Stomach (tissue), 8 donors: ENCODE measurements at regions not wholly inside any gene's neighbourhood (a gene's known extent, or its start where the extent isn't known, plus 50 kb on each side); places are given as distances from the start of the nearest gene placed in this dataset.

Experiments
- DNase-seq, 2 donors: peaks; one replicate each; pipeline versions ENCODE4 v3.0.0 to v3.0.0-alpha.2; 2013 to 2019
- H3K27ac ChIP-seq, 5 donors: fragments of 200-600 bp in 4 of 5; sonication (generic) in 4 of 5; one replicate each; pipeline ENCODE4 v1.5.1; 2013 to 2019; ENCODE audit warnings: mild to moderate bottlenecking in 1 of 5, moderate library complexity in 1 of 5
- H3K27me3 ChIP-seq, 3 donors: fragments of 200-600 bp; sonication (generic); one replicate each; pipeline ENCODE4 v1.5.1; 2017 to 2019; ENCODE audit warnings: mixed run types in 1 of 3
- H3K36me3 ChIP-seq, 4 donors: fragments of 200-600 bp; sonication (generic); 1 replicate in 3 of 4; 2 replicates in 1 of 4; pipeline ENCODE4 v1.5.1; 2016 to 2019
- H3K4me1 ChIP-seq, 4 donors: fragments of 200-600 bp; sonication (generic); one replicate each; pipeline ENCODE4 v1.5.1; 2016 to 2019
- H3K4me3 ChIP-seq, 4 donors: fragments of 200-600 bp; sonication (generic) in 3 of 4; one replicate each; pipeline ENCODE4 v1.5.1; 2016 to 2019; ENCODE audit warnings: mild to moderate bottlenecking in 1 of 4
- H3K9me3 ChIP-seq, 4 donors: fragments of 200-600 bp; sonication (generic); one replicate each; pipeline ENCODE4 v1.5.1; 2016 to 2019
- CTCF ChIP-seq, 7 experiments: fragments of 450-650 bp in 4 of 7; fragments of 200-600 bp in 3 of 7; sonication (generic) in 3 of 7; IDR thresholded peaks; one replicate each; pipeline ENCODE4 v1.5.1; 2016 to 2019; ENCODE audit warnings: antibody characterized with exemption in 7 of 7, control low read depth in 2 of 7, mild to moderate bottlenecking in 1 of 7
- EP300 ChIP-seq: sonication (generic); formaldehyde crosslinking; IDR thresholded peaks from one replicate; pipeline ENCODE4 v1.6.1; 2017; ENCODE audit warnings: antibody characterized with exemption
- POLR2A ChIP-seq, 4 donors: fragments of 450-650 bp; IDR thresholded peaks; one replicate each; pipeline ENCODE4 v1.6.1; 2016; ENCODE audit warnings: antibody characterized with exemption in 4 of 4, control low read depth in 2 of 4, mild to moderate bottlenecking in 1 of 4, moderate library complexity in 1 of 4
- POLR2AphosphoS5 ChIP-seq, 3 donors: sonication (generic); formaldehyde crosslinking; IDR thresholded peaks; one replicate each; pipeline ENCODE4 v1.6.1; 2016; ENCODE audit warnings: antibody characterized with exemption in 3 of 3
- WGBS, 5 donors: extraction: QIAGEN DNeasy Blood & Tissue Kit in 3 of 5; methylation state at CpG; one replicate each; pipeline versions ENCODE4 v1.1.5 to v1.1.7; 2013 to 2018; 5-methylcytosine and 5-hydroxymethylcytosine counted together
- intact Hi-C: fragments of 100-400 bp; cut with DNase I; formaldehyde crosslinking; loops from one replicate; pipeline ENCODE4 v1.15.1; 2023; ENCODE audit warnings: low total_unique reads
- donor health status: healthy with polysubstance abuse.
- donor health status: Bipolar disorder and iron deficiency.
- donor health status: healthy.

- TF ChIP-seq POLR2A (IDR thresholded peaks at IDR 0.05) (no peak), CTCF (IDR thresholded peaks at IDR 0.05) (no peak), POLR2AphosphoS5 (IDR thresholded peaks at IDR 0.05) (no peak), EP300 (no peak)
- Histone ChIP-seq H3K36me3 (no peaks in the 10 kb centered on the region), H3K4me3 (no peak overlapping the region), H3K27me3 (no peaks in the 10 kb centered on the region), H3K4me1 (no peaks in the 10 kb centered on the region), H3K27ac (no peak overlapping the region), H3K9me3 (no peaks in the 10 kb centered on the region)
- intact Hi-C loops: no loop called here
- WGBS, 5 donors: 62 to 85% (median 80%) methylated on average over 1 of the region's 1 CpG
- no peak for DNase-seq
Observed at GRCh38 chr5:167785901-167786300, 505.5 kb upstream of the WWC1 start.

GRCh38 chr5:167786871-167787578 lies 504.4 kb upstream of the WWC1 start:
- no peak overlapping the region for H3K27ac ChIP-seq
- no peaks in the 10 kb centered on the region for H3K9me3 ChIP-seq
- intact Hi-C loops: no loop called here
- 64 to 79% (median 74%) methylated on average over 2 of the region's 2 CpGs for whole genome bisulfite sequencing, 5 donors
- H3K4me1 ChIP-seq: no peaks in the 10 kb centered on the region
- no peak for DNase-seq
- H3K27me3 ChIP-seq: no peaks in the 10 kb centered on the region
- H3K36me3 ChIP-seq: no peaks in the 10 kb centered on the region
- H3K4me3 ChIP-seq: no peak overlapping the region
- no peak for TF ChIP-seq EP300
- no peak for TF ChIP-seq POLR2AphosphoS5 (IDR thresholded peaks at IDR 0.05)
- no peak for TF ChIP-seq POLR2A (IDR thresholded peaks at IDR 0.05)
- TF ChIP-seq CTCF (IDR thresholded peaks at IDR 0.05): no peak

GRCh38 chr5:167790045-167790444 lies 501.4 kb upstream of the WWC1 start:
- H3K36me3 ChIP-seq: no peaks in the 10 kb centered on the region
- no peak for DNase-seq
- H3K27ac ChIP-seq: no peak overlapping the region
- no peak overlapping the region for H3K4me3 ChIP-seq
- WGBS, 5 donors: 71 to 90% (median 86%) methylated on average over 7 of the region's 7 CpGs
- intact Hi-C loops: no loop called here
- H3K4me1 ChIP-seq: no peaks in the 10 kb centered on the region
- TF ChIP-seq CTCF (IDR thresholded peaks at IDR 0.05): no peak
- no peak for TF ChIP-seq EP300
- TF ChIP-seq POLR2A (IDR thresholded peaks at IDR 0.05): no peak
- no peak for TF ChIP-seq POLR2AphosphoS5 (IDR thresholded peaks at IDR 0.05)
- no peaks in the 10 kb centered on the region for H3K27me3 ChIP-seq
- H3K9me3 ChIP-seq: no peaks in the 10 kb centered on the region

GRCh38 chr5:167790462-167791260 lies 500.8 kb upstream of the WWC1 start:
- 64 to 82% (median 76%) methylated on average over 8 of the region's 8 CpGs for WGBS, 5 donors
- H3K27ac ChIP-seq: no peak overlapping the region
- no peaks in the 10 kb centered on the region for H3K36me3 ChIP-seq
- no peaks in the 10 kb centered on the region for H3K4me1 ChIP-seq
- DNase-seq: no peak
- H3K4me3 ChIP-seq: no peak overlapping the region
- H3K27me3 ChIP-seq: no peaks in the 10 kb centered on the region
- no peaks in the 10 kb centered on the region for H3K9me3 ChIP-seq
- intact Hi-C loops: no loop called here
- no peak for TF ChIP-seq POLR2AphosphoS5 (IDR thresholded peaks at IDR 0.05)
- no peak for TF ChIP-seq EP300
- TF ChIP-seq POLR2A (IDR thresholded peaks at IDR 0.05): no peak
- no peak for TF ChIP-seq CTCF (IDR thresholded peaks at IDR 0.05)
